Nephron (organoid): ENCODE measurements at regions not wholly inside any gene's neighbourhood (a gene's known extent, or its start where the extent isn't known, plus 50 kb on each side); places are given as distances from the start of the nearest gene placed in this dataset.

Source experiments
- H3K27ac Mint-ChIP-seq, 3 experiments: 2 replicates each; pipeline ENCODE4 v1.8.0; 2020; ENCODE audit warnings: mixed read lengths in 3 of 3, mild to moderate bottlenecking in 2 of 3, moderate library complexity in 1 of 3
- H3K27me3 Mint-ChIP-seq: 2 replicates; pipeline ENCODE4 v1.8.0; 2021; ENCODE audit warnings: low read depth, mild to moderate bottlenecking, moderate library complexity, mixed read lengths
- H3K36me3 Mint-ChIP-seq: 2 replicates; pipeline ENCODE4 v1.8.0; 2020; ENCODE audit warnings: low read depth, mixed read lengths
- H3K4me1 Mint-ChIP-seq: 2 replicates; pipeline ENCODE4 v1.8.0; 2020; ENCODE audit warnings: mixed read lengths
- H3K4me3 Mint-ChIP-seq, 3 experiments: 2 replicates each; pipeline ENCODE4 v1.8.0; 2020; ENCODE audit warnings: mild to moderate bottlenecking in 3 of 3, mixed read lengths in 3 of 3, moderate library complexity in 2 of 3
- H3K9me3 Mint-ChIP-seq: 2 replicates; pipeline ENCODE4 v1.8.0; 2020; ENCODE audit warnings: mixed read lengths
- TF ChIP-seq, protein P1 (sequence below), 3 experiments: fragments of 200-600 bp; sonication (generic); IDR thresholded peaks; one replicate each; pipeline ENCODE4 v1.5.0; 2021; ENCODE audit warnings: antibody characterized with exemption in 3 of 3; ENCODE audit not compliant: unreplicated experiment in 3 of 3

DNA sequence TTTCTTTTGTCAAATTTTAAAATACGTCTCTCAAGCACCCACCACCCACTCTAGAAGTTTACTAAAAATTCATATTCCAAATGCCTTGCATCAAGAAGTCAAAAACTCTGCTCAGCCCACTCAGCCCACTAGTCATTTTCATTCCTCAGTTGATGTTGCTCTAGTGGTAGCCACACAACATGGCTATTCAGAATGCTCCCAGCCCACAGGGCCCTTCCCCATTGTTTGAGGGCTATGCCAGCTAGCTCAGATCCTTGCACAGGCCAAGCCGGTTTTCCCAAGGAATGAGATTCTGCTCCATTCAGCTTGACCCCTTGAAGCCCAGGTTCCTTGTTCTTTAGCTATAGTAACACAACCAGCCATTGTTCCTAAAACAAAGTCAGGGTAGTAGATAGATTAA, 297.5 kb upstream of the RASGEF1B start:
- no peak overlapping the region for H3K27ac Mint-ChIP-seq
- TF ChIP-seq, protein P1, sequence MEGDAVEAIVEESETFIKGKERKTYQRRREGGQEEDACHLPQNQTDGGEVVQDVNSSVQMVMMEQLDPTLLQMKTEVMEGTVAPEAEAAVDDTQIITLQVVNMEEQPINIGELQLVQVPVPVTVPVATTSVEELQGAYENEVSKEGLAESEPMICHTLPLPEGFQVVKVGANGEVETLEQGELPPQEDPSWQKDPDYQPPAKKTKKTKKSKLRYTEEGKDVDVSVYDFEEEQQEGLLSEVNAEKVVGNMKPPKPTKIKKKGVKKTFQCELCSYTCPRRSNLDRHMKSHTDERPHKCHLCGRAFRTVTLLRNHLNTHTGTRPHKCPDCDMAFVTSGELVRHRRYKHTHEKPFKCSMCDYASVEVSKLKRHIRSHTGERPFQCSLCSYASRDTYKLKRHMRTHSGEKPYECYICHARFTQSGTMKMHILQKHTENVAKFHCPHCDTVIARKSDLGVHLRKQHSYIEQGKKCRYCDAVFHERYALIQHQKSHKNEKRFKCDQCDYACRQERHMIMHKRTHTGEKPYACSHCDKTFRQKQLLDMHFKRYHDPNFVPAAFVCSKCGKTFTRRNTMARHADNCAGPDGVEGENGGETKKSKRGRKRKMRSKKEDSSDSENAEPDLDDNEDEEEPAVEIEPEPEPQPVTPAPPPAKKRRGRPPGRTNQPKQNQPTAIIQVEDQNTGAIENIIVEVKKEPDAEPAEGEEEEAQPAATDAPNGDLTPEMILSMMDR (IDR thresholded peaks at IDR 0.05; ENCODE audit: unreplicated experiment in 3 of 3) = no peak
- H3K9me3 Mint-ChIP-seq = no peaks in the 10 kb centered on the region
- no peaks in the 10 kb centered on the region for H3K4me1 Mint-ChIP-seq
- no peaks in the 10 kb centered on the region for H3K36me3 Mint-ChIP-seq
- peaks cover 3% of the 10 kb centered on the region for H3K27me3 Mint-ChIP-seq
- no peak overlapping the region for H3K4me3 Mint-ChIP-seq

DNA sequence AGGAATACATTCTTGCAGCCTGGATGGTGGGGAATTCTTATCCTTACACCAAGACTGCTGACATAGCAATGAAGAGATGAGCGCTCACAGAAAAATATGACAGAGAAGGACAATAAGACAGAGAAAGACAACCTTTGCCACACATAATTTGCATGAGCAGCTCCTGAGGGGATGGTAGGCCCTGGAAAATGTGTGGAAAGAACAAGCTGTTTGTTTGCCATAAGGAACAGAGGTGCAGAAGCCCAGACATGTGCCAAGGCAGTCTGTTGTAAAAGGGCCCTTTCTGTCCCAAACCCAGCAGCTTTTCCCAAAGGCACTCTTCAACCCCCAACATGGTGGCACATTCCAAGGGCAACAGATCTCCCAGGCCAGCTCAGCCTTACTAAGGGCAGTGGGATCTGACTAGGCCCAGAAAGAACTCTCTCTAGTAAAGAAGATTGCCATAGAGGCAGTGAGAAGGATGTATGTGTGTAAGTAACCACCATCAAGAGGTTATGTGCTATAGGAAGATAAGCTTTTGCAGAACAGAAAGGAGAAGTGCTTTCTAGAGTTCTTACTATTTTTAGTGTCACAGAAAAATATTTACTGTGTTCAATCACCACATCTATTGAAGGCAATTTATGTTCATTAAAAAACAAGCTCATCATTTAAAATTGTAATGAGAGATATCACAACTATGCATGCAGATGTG, 287.0 kb upstream of the RASGEF1B start:
- no peak overlapping the region for H3K4me3 Mint-ChIP-seq
- H3K36me3 Mint-ChIP-seq = no peaks in the 10 kb centered on the region
- H3K27ac Mint-ChIP-seq = no peak overlapping the region
- H3K9me3 Mint-ChIP-seq = no peaks in the 10 kb centered on the region
- H3K4me1 Mint-ChIP-seq = no peaks in the 10 kb centered on the region
- no peaks in the 10 kb centered on the region for H3K27me3 Mint-ChIP-seq
- TF ChIP-seq, protein P1 (IDR thresholded peaks at IDR 0.05; ENCODE audit: unreplicated experiment in 3 of 3) = no peak

DNA sequence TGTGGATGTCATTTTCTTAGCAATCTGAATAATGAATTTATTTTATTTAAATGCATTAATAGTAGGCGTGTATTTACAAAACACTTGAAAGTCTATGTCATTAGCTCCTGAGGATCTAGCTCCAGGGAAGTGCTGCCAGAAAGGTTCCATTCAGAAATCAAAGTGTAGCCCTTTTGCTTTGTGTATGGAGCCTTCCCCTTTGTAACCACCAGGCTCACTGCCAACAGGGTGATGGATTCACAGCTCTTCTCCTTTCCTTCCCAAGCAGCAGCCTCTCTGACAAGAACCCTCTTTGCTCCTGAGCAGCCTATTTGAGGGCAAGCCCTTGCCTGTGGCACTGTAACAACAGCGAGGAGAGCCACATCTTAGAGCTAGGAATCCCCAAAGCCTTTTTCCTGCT, 286.0 kb upstream of the RASGEF1B start:
- H3K4me3 Mint-ChIP-seq = no peak overlapping the region
- TF ChIP-seq, protein P1 (IDR thresholded peaks at IDR 0.05; ENCODE audit: unreplicated experiment in 3 of 3) = no peak
- H3K27ac Mint-ChIP-seq = no peak overlapping the region
- no peaks in the 10 kb centered on the region for H3K36me3 Mint-ChIP-seq
- no peaks in the 10 kb centered on the region for H3K27me3 Mint-ChIP-seq
- H3K4me1 Mint-ChIP-seq = no peaks in the 10 kb centered on the region
- no peaks in the 10 kb centered on the region for H3K9me3 Mint-ChIP-seq

DNA sequence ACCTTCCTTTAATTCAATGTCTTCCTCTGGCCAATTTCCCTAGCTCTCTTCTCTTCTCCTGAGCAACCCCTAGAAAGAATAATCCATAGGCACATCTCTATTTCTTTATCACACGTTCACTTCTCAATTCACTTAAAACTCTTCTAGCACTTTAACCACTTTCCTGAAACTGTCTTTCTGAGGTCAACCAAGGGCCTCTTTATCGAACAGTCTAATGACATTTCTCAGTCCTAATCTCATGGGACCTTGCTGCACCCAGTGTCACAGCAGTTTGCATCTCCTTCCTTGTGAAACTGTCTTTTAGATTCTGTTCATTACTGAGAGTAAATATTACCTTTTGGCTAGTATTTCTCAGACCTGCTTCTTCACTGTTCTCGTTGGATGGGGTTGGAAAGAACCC, 285.3 kb upstream of the RASGEF1B start:
- TF ChIP-seq, protein P1 (IDR thresholded peaks at IDR 0.05; ENCODE audit: unreplicated experiment in 3 of 3) = no peak

DNA sequence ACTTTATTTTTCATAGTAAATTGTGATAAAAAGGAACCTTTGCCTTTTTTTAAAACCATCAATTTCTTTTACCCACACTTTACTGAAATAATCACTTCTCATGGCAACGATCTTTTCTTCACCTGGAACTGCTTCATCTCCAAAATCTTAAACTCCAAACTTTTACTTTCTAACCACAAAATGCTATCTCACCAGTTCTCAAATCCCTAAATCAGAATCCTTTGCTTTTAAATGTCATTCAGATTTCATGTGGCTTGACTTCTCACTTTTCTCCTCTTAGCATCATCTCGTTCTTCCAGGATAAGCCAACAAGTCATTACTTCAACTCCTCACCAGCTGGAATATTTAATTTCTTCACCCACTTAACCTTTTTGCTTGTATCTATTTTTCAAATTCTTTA, 284.3 kb upstream of the RASGEF1B start:
- TF ChIP-seq, protein P1 (IDR thresholded peaks at IDR 0.05; ENCODE audit: unreplicated experiment in 3 of 3) = no peak
- Mint-ChIP-seq H3K27me3 (no peaks in the 10 kb centered on the region), H3K9me3 (no peaks in the 10 kb centered on the region), H3K4me3 (no peak overlapping the region), H3K36me3 (no peaks in the 10 kb centered on the region), H3K4me1 (no peaks in the 10 kb centered on the region), H3K27ac (no peak overlapping the region)

More for the DNA sequence above, 285.3 kb upstream of the RASGEF1B start:
- no peaks in the 10 kb centered on the region for H3K4me1 Mint-ChIP-seq
- H3K27ac Mint-ChIP-seq = no peak overlapping the region
- no peaks in the 10 kb centered on the region for H3K36me3 Mint-ChIP-seq
- H3K4me3 Mint-ChIP-seq = no peak overlapping the region
- no peaks in the 10 kb centered on the region for H3K27me3 Mint-ChIP-seq
- no peaks in the 10 kb centered on the region for H3K9me3 Mint-ChIP-seq

DNA sequence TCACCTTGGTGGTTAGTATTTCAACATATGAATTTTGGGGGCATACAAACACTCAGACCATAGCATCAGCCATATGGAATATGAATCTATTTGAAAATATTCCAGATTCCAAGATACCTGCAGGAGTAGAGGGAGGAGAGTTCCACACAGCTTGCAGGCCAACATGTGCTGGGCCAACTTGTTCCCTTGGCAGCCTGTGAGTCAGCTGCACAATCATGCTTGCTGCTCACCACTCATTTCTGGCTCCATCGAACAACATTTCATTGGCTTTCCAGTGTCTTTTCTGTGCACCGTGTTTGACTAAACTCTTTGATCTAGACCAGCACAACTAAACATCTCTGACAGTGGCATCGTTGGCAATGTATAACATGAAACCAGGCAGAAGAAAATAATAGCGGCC, 282.5 kb upstream of the RASGEF1B start:
- H3K36me3 Mint-ChIP-seq = no peaks in the 10 kb centered on the region
- H3K4me3 Mint-ChIP-seq = no peak overlapping the region
- no peaks in the 10 kb centered on the region for H3K4me1 Mint-ChIP-seq

More for the DNA sequence above, 282.5 kb upstream of the RASGEF1B start:
- Mint-ChIP-seq H3K27me3 (no peaks in the 10 kb centered on the region), H3K27ac (no peak overlapping the region), H3K9me3 (no peaks in the 10 kb centered on the region)
- TF ChIP-seq, protein P1 (IDR thresholded peaks at IDR 0.05; ENCODE audit: unreplicated experiment in 3 of 3) = no peak
